ENCODE measurements at regions not wholly inside any gene's neighbourhood (a gene's known extent, or its start where the extent isn't known, plus 50 kb on each side); places are given as distances from the start of the nearest gene placed in this dataset.
"Not testable (repeated sequence)": the region's sequence is repeated elsewhere in the genome, so short reads cannot be mapped to it uniquely, and the experiment has no call there.

DNA sequence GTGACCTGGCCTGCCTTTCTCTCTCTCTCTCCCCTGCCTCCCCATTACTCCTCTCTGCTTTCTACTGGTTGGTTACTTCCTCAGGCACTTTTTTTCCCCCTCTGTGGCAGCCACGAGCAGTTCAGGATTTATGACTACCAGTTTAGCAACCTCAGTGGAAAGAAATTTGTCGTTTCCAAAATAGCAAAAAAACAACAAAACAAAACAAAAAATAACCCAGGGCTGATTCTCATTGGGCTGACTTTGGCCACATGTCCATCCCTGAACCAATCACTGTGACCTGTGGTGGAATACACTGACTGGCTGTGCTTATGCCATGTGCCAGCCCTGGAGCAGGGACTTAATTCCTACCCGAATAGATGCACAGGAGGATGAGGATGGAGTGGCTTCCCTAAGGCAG is 137.4 kb downstream of the TFAP2C start:
- DNase-seq (ENCODE audit: low read depth in 3 of 3), result no peak

DNA sequence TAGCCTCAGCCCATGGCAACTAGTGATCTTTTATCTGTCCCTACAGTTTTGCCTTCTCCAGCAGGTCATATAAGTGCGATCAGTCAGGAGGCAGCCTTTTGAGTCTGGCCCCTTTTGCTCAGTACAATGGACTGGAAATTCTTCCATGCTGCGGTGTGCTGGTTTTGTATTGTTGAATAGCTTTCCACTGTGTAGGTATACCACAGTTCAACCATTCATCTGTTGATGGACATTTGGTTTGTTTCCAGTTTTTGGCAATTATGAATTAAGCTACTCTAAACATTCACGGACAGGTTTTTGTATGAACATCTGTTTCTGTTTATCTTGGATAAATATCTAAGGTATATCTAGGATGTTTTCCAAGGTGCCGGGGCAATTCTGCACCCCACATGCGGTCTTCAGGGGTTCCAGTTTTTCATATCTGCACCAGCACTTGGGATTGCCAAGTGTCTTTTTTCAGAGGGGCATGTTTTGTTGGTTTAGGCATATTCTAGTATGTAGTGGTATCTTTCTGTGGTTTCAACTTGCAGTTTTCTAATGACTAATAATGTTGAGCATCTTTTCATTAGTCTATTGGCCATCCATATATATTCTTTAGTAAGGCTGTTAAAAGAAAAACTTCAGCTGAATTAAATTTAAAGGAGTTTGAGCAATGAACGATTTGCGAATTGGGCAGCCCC is 141.0 kb downstream of the TFAP2C start:
- DNase-seq (ENCODE audit: low read depth in 3 of 3), result no peak

DNA sequence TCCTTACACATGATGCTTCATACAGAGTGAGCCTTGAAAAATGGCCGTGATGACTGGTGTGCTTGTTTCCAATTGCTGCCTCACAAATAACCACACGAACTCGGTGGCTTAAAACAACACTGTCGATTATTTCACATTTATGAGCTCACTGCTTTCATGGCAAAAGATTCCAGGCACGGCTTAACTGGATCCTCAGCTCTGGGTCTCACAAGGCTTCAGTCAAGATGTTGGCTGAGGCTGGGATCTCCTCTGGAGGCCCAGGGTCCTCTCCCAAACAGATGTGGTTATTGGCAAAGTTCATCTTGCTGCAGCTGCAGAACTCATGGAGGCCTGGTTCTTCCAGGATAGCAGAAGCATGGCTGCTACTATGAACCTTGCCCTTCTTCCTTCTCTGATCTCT is 144.6 kb downstream of the TFAP2C start:
- no peak for DNase-seq (ENCODE audit: low read depth in 3 of 3)

DNA sequence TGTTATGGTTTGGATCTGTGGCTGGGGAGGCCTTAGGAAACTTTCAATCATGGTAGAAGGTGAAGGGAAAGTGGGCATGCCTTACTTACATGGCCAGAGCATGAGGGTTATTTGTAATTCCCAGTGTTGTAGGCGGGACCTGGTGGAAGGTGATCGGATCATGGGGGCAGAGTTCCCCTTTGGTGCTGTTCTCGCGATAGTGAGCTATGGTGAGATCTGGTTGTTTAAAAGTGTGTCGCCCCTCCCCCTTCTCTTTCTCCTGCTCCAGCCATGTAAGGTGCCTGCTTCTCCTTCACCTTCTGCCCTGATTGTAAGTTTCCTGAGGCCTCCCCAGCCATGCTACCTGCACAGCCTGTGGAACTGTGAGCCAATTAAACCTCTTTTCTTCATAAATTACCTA is 145.8 kb downstream of the TFAP2C start:
- no peak for DNase-seq (ENCODE audit: low read depth in 3 of 3)

DNA sequence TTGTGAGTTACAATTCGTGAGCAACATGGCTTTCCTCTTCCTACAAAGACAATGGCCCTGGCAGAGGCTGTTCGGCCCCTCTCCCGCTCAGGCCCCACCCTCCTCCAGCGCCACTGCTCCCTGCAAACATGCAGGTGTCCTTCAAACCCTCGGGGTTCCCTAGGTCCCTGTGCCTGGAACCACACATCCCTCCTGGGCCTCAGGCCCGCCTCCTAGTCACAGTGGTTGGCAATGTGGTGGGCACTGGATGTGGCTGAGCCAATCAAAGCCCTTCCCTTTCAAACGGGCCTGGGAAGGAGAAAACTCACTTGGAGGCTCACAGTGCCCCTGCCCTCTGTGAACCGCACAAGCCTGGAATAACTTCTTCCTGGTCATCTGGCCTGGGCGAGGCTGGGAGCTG is 147.2 kb downstream of the TFAP2C start:
- DNase-seq (ENCODE audit: low read depth in 3 of 3), result no peak

DNA sequence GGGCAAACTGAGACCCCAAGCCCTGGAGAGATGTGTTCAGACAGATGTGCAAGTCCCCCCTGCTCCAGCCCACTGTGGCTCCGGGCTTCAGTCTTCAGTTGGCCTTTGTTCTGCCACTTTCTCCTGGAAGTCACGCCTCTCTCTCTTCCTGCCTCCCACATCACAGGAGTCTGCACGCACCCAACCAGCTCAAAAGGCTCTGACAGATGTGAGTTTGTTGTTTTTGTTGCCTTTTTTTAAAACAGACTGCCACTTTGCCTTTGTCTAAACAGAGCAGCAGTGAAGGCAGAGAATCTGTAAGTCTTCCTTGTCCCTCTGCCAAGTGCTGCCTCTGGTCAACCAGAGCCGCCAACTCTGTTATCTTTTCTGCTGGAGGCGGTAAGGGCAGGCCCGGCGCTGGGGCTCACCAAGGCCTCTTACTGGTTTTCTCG is 149.7 kb downstream of the TFAP2C start:
- no peak for DNase-seq (ENCODE audit: low read depth in 3 of 3)

DNA sequence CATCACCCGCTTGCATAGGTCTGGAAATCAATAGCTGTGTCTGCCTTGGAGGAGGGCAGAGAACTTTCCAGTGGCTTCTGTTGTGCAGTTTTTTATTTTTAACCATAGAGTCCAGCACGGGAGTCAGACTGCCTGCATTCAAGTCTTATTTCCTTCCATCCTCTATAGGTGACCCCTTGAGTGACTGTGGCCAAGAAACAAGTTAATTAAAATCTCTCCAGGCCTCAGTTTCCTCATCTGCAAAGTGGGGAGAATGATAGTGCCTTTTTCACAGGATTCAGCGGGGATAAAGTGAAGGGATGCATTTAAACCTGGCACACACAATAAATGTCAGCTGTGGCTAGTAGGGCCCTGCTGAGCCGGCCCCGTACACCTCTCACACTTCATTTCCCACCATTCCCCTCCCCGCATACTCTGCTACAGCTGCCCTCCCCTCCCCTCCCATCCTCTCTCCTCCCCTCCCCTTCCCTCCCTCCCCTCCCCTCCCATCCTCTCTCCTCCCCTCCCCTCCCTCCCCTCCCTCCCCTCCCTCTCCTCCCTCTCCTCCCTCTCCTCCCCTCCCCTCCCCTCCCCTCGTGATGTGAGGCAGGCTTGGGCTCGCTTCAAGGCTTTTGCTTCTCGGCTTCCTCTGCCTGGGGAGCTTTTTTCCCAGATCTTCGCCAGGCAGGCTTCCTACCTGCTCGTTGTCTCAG is 150.5 kb downstream of the TFAP2C start:
- DNase-seq (ENCODE audit: low read depth in 3 of 3), result no peak

DNA sequence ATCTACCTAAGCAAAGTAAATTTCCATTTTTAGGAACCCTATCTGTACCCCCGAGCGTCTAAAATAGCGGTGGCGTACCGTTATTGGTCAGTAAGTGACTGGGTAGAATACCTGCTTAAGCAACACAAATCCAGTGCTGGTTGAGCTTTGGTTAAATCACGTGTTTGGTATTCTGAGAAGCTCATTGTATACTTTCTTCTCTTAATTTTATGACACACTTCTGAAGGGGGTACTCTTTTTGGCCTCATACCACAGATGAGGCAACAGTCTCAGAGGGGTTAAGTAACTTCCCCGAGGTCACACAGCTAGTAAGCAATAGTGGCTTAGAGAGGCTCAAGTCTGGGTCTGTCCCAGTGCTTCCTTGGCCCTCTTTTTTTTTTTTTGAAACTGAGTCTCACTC is 151.2 kb downstream of the TFAP2C start:
- DNase-seq (ENCODE audit: low read depth in 3 of 3), result no peak

DNA sequence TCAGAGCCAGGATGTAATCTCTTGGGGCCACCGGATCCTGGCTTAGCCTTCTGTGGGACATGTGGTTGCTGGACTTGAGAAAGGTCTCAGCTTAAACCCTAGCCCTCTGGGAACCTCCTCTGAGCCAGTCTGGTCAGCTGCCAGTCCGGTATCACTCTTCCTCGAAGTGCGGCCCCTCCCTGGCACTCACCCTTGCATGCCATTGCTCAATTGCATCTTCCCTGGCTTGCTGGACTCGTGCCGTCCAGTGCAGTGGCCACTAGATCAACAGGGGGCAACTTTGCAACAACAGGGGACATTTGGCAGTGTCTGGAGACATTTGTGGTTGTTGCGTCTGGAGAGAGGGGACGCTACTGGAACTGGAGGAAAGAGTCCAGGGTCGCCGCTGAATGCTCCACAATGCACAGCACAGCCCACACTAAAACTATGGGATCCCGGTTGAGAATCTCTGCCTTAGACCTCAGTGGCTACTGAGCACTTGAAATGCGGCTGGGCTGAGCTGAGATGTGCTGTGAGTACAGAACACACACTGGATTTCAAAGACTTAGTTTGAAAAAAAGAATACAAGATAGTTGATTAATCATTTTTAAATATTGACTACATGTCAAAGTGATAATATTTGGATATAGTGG is 152.1 kb downstream of the TFAP2C start:
- no peak for DNase-seq (ENCODE audit: low read depth in 3 of 3)

DNA sequence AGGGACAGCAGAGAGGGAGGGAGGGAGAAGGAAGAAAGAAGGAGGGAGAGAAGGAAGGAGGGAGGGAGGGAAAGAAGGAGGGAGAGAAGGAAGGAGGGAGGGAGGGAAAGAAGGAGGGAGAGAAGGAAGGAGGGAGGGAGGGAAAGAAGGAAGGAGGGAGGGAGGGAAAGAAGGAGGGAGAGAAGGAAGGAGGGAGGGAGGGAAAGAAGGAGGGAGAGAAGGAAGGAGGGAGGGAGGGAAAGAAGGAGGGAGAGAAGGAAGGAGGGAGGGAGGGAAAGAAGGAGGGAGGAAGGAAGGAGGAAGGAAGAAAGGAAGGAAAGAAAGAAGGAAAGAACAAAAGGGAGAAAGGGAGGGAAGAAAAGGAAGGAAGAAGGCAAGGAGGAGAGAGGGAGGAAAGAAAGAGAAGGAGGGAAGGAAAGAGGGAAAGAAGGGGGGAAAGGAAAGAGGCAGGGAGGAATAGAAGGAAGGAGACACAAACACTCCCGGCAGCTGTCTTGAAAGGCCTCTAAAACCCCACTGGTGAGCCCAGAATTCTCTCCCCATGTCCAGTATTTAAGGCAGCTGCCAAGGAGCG is 153.0 kb downstream of the TFAP2C start:
- DNase-seq (ENCODE audit: low read depth in 3 of 3), result not testable (repeated sequence)

DNA sequence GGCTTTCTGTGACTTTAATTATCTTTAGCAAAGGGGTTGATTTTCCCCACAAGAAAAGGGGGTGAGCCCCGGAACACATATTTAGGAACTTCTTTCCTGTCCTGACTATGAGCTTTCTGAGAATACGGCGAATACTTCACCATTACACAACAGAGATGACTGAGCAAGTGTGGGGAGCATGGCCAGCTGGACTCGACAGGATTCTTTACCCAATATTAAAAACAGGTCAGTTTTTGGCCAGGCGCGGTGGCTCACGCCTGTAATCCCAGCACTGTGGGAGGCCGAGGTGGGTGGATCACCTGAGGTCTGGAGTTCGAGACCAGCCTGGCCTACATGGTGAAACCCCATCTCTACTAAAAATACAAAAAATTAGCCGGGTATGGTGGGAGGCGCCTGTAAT is 153.7 kb downstream of the TFAP2C start:
- not testable (repeated sequence) for DNase-seq (ENCODE audit: low read depth in 3 of 3)

DNA sequence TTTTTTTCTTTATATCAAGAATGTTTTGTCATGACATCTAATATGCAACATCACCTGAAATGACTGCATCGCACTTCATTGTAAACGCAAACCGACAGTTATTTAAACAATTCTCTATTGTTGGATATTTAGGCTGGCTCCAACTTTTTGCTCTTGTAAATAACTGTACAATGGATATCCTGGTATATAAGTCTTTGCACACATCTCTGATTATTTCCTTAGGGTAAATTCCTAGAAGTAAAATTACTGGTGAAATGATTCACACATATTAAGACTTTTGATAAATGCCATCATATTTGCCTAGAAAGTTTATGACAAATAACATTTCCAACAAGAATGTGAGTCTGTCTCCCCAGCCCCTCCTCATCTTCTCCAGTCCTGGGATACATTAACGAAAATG is 154.7 kb downstream of the TFAP2C start:
- no peak for DNase-seq (ENCODE audit: low read depth in 3 of 3)

DNA sequence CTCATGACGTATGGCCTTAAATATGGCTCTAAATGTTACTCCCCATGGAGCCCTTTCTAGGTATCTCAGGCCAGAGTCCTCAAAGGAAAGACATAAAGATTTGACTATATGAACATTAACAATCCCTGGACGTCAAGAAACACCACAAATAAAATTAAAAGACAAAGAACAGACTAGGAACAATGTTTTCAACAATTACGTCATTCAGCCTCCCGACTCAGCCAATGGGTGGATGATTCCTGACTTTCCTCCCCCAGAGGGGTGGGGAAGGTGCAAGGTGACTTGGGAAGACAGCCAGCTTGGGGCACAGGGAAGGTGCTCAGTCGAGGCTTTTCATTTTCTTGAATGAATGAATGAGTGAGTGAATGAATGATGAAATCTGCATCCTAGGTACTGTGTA is 157.4 kb downstream of the TFAP2C start:
- DNase-seq (ENCODE audit: low read depth in 3 of 3), result no peak

DNA sequence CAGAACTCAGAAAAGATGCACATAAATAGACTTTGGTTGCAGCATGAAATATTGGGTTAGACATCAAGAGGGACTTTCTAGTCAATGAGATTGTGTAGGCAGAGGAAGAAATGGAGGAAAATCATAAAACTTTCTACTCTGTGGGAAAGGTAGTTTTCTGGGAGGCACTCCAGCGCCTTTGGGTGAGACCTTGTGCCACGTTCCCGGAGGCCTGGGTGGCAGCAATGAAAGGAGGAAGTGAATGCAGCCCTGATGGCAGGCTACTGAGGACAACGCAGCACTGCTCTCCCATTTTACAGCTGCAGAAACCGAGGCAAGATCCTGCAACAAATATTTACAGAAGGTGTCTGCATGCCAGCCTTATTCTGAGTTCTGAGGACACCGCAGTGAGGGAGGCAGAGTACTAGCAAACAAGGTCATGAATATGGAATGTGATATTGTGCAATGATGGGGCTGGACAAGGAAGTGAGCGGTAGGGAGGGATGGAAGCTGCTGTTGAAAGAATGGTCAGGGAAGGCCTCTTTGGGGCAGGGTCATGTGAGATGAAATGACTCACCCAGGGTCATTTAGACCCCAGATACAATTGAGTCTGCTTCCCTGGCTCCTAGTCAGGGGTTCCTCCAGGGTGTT is 159.1 kb downstream of the TFAP2C start:
- DNase-seq (ENCODE audit: low read depth in 3 of 3), result no peak

DNA sequence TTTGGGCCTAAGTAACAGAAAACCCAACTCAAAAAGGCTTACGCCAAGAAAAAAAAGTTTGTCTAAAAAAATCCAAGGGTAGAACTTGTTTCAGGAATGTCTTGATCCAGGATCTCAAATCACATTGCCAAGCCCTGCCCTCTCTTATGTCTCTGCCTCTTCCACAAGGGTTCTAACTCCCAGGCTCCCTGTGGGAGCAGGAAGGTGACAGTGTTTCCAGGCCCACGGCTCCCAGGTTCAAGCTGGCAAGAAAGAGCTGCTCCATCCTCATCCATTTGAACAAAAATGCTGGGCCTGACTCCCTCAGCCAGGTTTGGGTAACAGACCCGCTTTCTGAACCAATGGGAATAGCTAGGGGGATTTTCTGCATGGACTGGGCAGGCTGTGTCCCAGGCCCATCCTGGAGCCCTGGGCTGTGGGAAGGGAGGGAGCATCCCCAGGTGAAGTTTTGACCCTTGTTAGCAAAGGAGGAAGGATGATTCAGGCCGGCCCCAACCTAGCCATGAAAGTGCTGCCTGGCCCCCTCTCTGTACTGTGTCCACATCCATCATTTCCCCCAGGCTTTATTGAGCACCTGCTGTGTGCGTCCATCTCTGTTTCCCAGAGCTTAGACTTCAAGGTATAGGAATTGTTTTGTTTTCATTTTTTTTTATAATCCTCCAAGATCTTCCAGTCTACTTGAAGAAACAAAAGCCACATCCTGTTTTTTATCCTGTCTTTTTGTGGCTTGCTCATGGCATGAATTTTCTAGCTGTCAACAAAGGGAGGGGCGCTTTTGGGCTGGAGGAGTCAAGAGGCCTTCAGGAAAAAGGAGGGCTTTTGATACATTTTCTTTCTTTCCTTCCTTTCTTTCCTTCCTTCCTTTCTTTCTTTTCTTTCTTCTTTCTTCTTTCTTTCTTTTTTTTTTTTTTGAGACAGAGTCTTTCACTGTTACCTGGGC is 159.8 kb downstream of the TFAP2C start:
- no peak for DNase-seq (ENCODE audit: low read depth in 3 of 3)

DNA sequence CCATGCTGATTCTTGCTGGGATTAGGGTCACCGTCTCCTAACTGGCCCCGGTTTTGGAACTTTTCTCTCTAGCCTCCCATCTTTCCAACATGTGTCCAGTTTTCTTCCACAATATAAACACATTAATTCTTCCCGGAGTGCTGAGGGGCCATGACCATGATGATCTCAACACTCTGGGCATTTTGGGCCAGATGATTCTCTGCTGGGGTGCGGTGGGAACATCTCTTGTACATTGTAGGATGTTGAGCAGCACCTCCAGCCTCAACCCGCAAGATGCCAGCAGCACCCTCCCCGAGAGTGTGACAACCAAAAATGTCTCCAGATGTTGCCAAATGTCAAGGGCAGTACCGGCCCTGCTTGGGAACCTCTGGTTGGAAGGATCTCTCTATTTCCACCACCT is 164.8 kb downstream of the TFAP2C start:
- no peak for DNase-seq (ENCODE audit: low read depth in 3 of 3)

DNA sequence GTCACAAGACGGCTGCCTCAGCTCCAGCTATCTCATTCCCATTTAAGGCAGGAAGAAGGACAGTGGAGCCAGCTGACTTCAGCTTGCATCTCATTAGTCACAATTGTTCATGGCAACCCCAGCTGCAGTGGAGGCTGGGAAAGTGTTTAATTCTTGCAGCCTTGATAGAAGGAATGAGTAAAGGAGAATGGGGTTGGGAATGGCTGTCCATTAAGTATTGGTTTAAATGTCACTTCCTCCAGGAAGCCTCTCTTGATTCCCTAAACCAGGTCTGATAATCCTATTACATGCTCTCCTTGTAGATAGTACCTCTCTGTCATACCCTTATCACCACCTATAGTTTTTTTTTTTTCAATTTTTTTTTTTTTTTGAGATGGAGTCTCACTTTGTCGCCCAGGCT is 166.4 kb downstream of the TFAP2C start:
- DNase-seq (ENCODE audit: low read depth in 3 of 3), result no peak

DNA sequence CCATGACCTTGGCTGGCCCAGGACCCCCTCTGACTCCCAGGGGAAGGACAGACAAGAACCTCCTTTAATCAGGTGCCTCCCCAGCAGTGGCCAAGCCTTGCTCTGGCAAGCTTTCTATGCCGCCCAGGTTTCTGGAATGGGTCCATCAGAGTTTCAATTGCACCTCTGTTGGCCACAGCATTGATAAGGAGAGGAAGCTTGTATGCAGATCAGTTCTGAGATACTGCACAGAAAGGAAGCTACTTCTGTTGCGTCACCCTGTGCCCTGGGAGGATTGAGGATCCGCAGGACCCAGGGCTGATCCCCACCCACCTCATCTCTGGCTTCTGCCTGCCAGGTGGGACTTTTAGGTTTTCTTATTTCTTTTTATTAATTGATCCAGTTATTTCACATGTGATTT is 167.2 kb downstream of the TFAP2C start:
- no peak for DNase-seq (ENCODE audit: low read depth in 3 of 3)

DNA sequence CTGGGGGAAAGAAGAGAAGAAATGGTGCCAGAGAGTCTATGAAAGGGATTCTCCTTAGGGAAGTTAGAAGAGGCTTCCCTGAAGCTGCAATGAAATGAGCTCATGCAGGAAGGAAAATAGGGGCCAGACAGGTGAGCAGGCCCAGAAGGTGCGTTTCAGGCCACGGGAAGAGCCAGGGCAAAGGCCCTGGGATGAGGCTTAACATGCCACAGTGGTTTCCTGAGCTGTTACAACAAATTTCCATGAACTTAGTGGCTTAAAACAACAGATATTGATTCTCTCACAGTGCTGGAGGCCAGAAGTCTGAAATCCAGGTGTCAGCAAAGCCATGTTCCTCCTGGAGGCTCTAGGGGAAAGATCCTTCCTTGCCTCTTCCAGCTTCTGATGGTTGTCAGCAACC is 167.9 kb downstream of the TFAP2C start:
- DNase-seq (ENCODE audit: low read depth in 3 of 3), result no peak

DNA sequence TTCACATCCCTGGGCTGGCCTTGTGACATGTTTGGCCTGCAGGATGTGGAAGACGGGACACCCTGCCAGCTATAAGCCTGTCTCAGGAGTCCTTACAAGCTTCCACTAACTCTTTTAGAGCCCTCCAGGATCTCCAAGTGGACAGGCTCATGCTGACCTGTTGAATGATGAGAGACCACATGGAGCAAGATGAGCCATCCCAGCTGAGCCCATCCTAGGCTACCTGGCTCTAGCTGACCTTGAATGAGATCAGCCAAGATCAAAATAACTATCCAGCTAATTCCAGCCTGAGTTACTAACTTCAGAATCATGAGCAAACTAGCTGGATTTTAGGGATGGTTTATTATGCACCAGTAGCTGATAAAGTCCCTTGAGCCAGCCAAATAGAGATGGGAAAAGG is 169.5 kb downstream of the TFAP2C start:
- no peak for DNase-seq (ENCODE audit: low read depth in 3 of 3)

DNA sequence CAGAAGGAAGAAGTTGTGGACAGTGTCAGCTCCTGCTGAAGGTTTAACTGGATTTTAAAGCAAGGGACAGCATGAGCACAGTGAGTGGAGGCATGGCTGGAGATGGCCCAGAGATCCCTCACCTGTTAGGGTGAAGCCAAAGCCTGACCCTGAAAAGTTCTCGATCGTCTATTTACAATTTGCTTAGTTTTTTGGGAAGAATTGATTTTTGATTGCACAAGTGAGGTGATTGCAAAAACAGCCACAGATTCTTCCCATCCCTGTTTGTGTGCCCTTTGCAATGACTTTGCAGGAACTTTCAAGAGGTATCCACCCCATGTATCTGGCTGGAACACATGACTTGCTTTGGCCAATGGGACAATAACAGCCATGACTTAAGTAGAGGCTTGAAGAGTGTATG is 170.1 kb downstream of the TFAP2C start:
- no peak for DNase-seq (ENCODE audit: low read depth in 3 of 3)
